Type B pancreatic cell (in vitro differentiated cells): ENCODE measurements at regions not wholly inside any gene's neighbourhood (a gene's known extent, or its start where the extent isn't known, plus 50 kb on each side); places are given as distances from the start of the nearest gene placed in this dataset.

Experiments
- DNase-seq: peaks from one replicate; pipeline ENCODE4 v3.0.0; 2021; ENCODE audit warnings: mixed read lengths; ENCODE audit not compliant: unreplicated experiment; ENCODE audit errors: extremely low spot score
- H3K27ac Mint-ChIP-seq: 2 replicates; pipeline ENCODE4 v1.8.0; 2021; ENCODE audit warnings: mild to moderate bottlenecking, mixed read lengths
- H3K27me3 Mint-ChIP-seq: 2 replicates; pipeline ENCODE4 v1.8.0; 2021; ENCODE audit warnings: mixed read lengths
- H3K36me3 Mint-ChIP-seq: 2 replicates; pipeline ENCODE4 v1.8.0; 2021; ENCODE audit warnings: mixed read lengths
- H3K4me1 Mint-ChIP-seq: one replicate; pipeline ENCODE4 v1.8.0; 2021; ENCODE audit warnings: mixed read lengths; ENCODE audit not compliant: unreplicated experiment
- H3K4me3 Mint-ChIP-seq: 2 replicates; pipeline ENCODE4 v1.8.0; 2021; ENCODE audit warnings: mild to moderate bottlenecking, mixed read lengths
- H3K9me3 Mint-ChIP-seq: 2 replicates; pipeline ENCODE4 v1.8.0; 2021; ENCODE audit warnings: mixed read lengths
- TF ChIP-seq, protein P1 (sequence below): fragments of 200-600 bp; sonication (generic); conservative IDR thresholded peaks from 2 replicates; pipeline ENCODE4 v1.5.0; 2021; ENCODE audit warnings: antibody characterized with exemption, mild to moderate bottlenecking

- Mint-ChIP-seq H3K4me3 (peak overlapping the region; percentile 26), H3K4me1 (peaks cover 61% of the 10 kb centered on the region)
Measured at GRCh38 chr20:57030611-57031600, 235.5 kb downstream of the BMP7 start.

DNA sequence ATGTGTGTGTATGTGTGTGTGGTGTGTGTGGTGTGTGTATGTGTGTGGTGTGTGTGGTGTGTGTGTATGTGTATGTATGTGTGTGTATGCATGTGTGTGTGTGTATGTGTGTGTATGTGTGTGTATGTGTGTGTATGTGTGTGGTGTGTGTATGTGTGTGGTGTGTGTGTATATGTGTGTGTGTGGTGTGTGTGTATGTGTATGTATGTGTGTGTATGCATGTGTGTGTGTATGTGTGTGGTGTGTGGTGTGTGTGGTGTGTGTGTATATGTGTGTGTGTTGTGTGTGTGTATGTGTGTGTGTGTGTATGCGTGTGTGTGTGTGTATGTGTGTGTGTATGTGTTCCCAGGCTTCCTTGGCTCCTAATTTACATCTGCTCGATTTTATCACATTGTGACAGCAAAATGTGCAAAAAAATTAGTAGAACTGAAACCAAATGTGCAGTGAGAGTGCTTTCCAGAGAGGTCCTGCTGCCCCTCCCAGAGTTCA is 234.5 kb downstream of the BMP7 start:
- H3K36me3 Mint-ChIP-seq, result no peaks in the 10 kb centered on the region
- H3K4me3 Mint-ChIP-seq, result peak overlapping the region; percentile 26
- H3K27me3 Mint-ChIP-seq, result peaks cover 22% of the 10 kb centered on the region
- no peak for DNase-seq
- no peak overlapping the region for H3K27ac Mint-ChIP-seq
- peaks cover 11% of the 10 kb centered on the region for H3K9me3 Mint-ChIP-seq
- TF ChIP-seq, protein P1, sequence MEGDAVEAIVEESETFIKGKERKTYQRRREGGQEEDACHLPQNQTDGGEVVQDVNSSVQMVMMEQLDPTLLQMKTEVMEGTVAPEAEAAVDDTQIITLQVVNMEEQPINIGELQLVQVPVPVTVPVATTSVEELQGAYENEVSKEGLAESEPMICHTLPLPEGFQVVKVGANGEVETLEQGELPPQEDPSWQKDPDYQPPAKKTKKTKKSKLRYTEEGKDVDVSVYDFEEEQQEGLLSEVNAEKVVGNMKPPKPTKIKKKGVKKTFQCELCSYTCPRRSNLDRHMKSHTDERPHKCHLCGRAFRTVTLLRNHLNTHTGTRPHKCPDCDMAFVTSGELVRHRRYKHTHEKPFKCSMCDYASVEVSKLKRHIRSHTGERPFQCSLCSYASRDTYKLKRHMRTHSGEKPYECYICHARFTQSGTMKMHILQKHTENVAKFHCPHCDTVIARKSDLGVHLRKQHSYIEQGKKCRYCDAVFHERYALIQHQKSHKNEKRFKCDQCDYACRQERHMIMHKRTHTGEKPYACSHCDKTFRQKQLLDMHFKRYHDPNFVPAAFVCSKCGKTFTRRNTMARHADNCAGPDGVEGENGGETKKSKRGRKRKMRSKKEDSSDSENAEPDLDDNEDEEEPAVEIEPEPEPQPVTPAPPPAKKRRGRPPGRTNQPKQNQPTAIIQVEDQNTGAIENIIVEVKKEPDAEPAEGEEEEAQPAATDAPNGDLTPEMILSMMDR, result no peak
- H3K4me1 Mint-ChIP-seq, result peaks cover 58% of the 10 kb centered on the region

More at GRCh38 chr20:57030611-57031600, 235.5 kb downstream of the BMP7 start:
- H3K9me3 Mint-ChIP-seq, result peaks cover 11% of the 10 kb centered on the region
- no peaks in the 10 kb centered on the region for H3K36me3 Mint-ChIP-seq
- no peak for DNase-seq
- H3K27ac Mint-ChIP-seq, result no peak overlapping the region
- TF ChIP-seq, protein P1, result no peak
- H3K27me3 Mint-ChIP-seq, result peaks cover 13% of the 10 kb centered on the region

DNA sequence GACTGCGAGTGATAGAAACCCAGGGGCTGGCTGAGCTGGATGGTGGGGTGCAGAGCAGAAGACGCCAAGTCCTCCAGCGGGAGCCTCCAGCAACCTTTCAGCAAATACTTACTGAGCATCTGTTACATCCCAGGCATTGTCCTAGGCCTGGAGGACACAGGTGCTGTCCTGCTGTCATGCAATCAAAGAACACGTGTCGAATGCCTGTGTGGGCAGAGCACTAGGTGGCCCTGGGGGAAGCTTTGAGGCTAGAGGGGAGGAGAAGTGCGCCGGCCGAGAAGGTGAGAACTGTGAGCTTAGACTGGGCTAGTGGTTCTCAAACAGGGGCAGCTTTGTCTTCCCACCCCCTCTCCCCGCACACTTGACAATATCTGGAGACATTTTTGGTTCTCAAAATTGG is 233.6 kb downstream of the BMP7 start:
- no peaks in the 10 kb centered on the region for H3K36me3 Mint-ChIP-seq
- peaks cover 22% of the 10 kb centered on the region for H3K27me3 Mint-ChIP-seq
- H3K27ac Mint-ChIP-seq, result peak overlapping the region; percentile 12
- H3K4me1 Mint-ChIP-seq, result peaks cover 52% of the 10 kb centered on the region
- TF ChIP-seq, protein P1, result no peak
- peaks cover 6% of the 10 kb centered on the region for H3K9me3 Mint-ChIP-seq
- no peak overlapping the region for H3K4me3 Mint-ChIP-seq
- no peak for DNase-seq

GRCh38 chr20:57034001-57034400 is 232.4 kb downstream of the BMP7 start:
- Mint-ChIP-seq H3K27ac (peak overlapping the region; percentile 55), H3K4me3 (no peak overlapping the region), H3K4me1 (peaks cover 43% of the 10 kb centered on the region), H3K27me3 (peaks cover 22% of the 10 kb centered on the region), H3K36me3 (no peaks in the 10 kb centered on the region), H3K9me3 (peaks cover 4% of the 10 kb centered on the region)
- DNase-seq, result no peak
- TF ChIP-seq, protein P1, result no peak

DNA sequence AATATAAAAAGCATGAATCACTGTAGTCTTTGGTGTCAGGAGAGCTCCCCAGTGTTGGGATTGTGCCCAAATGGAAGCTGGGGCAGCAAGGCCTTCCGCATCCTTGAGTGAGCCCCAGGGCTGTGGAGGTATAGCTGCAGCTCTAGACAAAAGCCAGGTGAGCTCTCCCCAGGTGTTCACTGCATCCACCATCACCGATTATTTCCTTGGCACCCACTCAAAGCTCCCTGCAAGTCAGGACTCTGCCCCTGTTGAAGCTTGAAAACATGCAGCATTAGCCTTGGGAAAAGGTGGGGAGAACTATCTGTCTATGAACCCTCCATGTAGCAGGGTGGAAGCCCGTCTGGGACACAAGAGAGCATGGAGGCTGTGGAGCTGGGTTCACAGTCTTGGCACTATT is 228.8 kb downstream of the BMP7 start:
- peaks cover 16% of the 10 kb centered on the region for H3K27me3 Mint-ChIP-seq
- TF ChIP-seq, protein P1, result no peak

More for the DNA sequence above, 228.8 kb downstream of the BMP7 start:
- H3K36me3 Mint-ChIP-seq, result no peaks in the 10 kb centered on the region
- H3K4me1 Mint-ChIP-seq, result peaks cover 13% of the 10 kb centered on the region
- no peak overlapping the region for H3K27ac Mint-ChIP-seq
- H3K9me3 Mint-ChIP-seq, result no peaks in the 10 kb centered on the region
- no peak overlapping the region for H3K4me3 Mint-ChIP-seq
- DNase-seq, result no peak
